ENCODE measurements at regions not wholly inside any gene's neighbourhood (a gene's known extent, or its start where the extent isn't known, plus 50 kb on each side); places are given as distances from the start of the nearest gene placed in this dataset.

DNA sequence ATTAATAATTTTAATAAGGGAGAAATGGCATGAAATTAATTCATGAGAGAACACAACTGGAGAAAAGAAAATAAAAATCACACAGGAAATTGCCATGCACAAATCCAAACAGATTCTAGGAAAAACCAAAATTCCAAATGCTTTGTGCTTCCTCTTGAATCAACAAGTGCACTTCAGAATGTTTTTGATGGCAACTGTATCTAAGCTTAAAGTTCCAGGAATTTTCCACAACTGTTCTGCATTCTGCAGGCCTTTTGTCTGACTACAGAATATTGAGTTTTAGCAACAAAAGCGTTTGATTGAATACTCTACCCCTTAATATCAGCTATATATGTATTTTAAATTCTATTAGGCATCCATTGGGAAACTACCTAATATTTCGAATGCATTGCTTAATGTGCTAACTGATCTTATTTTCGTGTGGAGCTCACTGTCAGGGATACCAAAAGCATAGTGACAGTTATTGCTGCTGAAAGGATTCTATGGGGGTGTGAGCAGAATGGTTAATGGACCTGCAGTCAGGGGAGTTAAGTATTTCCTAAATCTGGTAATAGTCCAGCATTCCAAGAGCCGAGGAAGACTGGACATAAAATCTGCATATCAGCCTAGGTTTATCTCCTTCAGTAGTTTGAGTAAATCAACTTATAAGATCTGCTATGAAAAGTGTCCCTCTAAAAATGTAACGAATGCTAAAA lies 482.7 kb upstream of the POU3F3 start:
- no peak for DNase-seq (ENCODE audit: low spot score in 2 of 2)
- no peak for FAIRE-seq

DNA sequence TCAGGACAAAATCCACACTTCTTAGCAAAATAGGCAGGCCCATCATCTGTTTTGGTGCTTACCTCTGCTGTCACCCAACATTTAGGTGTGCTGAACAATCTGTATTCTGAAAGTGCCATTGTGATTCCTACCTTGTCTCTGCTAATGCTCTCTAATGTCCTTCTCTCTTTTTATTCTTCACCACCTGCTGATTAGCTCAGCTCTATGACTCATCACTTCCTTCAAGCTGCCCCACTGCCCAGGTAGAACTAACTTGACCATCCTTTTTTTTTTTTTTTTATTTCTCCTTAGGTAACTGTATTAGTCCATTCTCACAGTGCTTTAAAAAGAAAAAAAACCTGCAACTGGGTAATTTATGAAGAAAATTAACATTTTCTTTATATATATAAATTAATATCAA lies 478.7 kb upstream of the POU3F3 start:
- DNase-seq (ENCODE audit: low spot score in 2 of 2) (no peak), FAIRE-seq (no peak)

DNA sequence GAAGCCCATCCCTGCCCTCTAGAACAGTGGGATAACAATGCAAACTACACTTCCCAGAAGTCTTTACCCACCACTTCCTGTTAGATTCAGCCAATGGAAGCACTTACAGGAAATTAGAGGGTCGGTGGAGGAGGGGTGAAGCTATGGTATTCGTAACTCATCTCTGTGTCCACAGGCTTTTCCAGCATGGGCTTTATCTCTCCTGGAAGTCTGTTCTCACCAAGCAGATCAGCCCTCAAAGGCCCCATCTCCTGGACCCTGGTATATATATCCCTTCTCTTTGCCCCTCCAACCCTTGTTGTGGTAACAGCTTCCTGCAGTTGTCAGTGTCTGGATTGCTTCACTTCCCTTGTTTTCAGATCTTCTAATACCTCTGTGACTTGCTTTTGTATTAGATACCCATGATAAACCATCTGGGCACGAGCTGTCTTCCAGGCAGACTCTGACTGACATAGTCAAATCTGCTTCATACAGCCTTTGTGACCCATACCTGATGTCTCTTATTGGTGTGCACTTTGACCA lies 475.0 kb upstream of the POU3F3 start:
- DNase-seq (ENCODE audit: low spot score in 2 of 2): peak; percentile 58 to 65
- no peak for FAIRE-seq

DNA sequence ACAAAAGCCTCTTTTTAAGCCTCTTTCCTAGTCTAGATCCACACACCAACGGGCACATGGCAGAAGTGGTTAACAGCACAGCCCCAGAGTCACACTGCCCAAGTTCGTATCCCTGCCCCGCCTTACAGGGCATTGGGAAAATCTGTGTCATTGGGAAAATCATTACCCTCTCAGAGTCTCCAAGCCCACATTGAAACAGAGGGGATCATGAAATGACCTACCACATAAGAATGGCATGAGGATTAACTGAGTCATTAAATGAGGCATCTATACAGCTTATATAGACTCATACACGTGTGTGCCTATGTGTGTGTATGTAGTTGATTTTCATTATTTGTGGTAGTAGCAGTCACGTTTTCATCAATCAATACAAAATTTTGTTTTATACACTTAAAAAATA lies 469.0 kb upstream of the POU3F3 start:
- DNase-seq (ENCODE audit: low spot score in 2 of 2): no peak
- no peak for FAIRE-seq

DNA sequence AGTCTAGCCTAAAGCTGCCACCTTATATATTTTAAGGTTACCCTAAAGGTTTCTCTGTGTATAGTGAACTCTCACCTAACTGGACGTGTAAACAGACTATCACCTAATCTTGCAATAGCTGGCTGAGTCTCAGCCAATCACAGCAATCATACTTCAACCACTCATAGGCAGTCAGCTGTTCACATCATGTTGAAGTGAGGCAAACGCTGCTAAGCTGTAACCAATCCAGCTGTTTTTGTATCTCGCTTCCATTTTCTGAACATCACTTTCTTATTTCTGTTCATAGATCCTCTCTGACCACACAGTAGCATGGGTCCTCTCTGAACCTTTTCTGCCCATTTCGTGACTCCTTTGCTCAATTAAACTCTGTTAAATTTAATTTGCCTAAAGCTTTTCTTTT lies 468.2 kb upstream of the POU3F3 start:
- no peak for FAIRE-seq
- no peak for DNase-seq (ENCODE audit: low spot score in 2 of 2)

DNA sequence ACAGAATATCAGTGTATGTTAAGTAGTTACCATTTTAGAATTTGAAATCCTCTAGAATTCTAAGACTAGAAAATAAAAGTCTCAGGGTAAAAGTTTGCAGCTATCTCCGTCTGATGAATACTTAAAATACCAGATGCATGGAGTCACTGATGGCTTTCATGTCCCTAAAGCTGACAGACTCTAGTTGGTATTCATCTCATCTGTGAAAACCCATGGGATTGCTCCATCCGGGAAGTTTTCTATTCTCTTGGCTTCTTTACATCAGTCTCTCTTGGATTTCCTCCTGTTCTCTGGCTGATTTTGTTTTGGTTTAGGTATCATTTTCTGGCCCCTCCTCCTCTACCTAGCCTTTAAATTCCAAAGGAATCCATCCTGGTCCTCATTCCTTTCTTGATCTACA lies 465.6 kb upstream of the POU3F3 start:
- DNase-seq (ENCODE audit: low spot score in 2 of 2) (no peak), FAIRE-seq (no peak)

DNA sequence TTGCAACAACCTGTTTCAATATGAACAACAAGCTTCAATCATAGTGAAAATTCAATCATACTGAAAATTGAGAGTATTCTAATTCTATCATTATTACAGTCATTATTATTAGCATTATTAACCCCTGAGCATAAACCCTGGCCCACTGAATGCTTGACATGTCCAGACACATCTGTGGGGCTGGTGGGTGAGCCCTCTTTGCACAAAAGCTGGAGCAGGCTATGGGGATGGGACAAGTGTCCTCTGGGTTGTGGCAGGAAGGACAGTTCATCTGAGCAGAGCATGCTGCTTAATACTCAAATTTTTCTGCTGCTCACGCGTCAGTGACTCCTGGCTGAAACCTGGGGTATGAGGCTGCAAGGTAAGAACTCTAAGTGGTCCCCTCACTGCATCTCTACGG lies 451.1 kb upstream of the POU3F3 start:
- FAIRE-seq (no peak), DNase-seq (ENCODE audit: low spot score in 2 of 2) (no peak)

DNA sequence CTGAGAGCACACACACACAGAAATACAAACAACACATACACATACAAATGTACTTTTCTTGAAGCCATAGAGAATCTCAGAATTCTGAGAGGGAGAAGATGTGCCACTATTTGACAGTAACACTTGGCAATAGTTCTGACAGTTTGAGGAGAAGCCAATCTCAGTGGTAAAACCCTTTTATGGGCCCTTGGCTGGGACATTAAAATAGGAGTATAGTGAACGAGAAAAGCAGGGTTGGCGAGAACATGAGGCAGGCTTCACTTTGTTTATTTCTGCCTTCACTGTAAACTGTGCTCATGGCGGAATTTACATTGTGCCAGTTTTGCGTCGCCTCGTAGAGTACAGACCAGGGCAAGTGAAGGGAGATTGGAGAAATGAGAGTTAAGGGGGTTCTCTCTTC lies 449.4 kb upstream of the POU3F3 start:
- FAIRE-seq: no peak
- DNase-seq (ENCODE audit: low spot score in 2 of 2): no peak

DNA sequence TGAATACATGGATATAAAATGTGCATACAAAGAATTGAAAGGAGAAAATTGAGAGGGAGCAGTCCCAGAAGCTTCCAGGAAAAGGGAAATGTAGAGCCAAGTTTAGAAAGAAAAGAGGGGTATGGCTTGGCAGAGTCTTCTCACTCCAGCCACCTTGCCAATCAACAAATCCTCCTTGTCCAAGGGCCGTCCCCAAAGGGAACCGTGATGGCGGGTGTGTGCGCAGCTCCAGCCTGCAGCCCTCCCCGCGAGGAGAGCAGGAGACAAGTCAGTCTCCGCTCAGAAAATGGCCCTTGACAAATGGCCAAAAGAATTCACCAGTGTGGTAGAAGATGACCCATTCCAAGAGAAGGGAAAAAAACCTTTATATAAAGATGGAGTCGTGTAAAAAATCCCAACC lies 448.3 kb upstream of the POU3F3 start:
- DNase-seq (ENCODE audit: low spot score in 2 of 2): no peak

DNA sequence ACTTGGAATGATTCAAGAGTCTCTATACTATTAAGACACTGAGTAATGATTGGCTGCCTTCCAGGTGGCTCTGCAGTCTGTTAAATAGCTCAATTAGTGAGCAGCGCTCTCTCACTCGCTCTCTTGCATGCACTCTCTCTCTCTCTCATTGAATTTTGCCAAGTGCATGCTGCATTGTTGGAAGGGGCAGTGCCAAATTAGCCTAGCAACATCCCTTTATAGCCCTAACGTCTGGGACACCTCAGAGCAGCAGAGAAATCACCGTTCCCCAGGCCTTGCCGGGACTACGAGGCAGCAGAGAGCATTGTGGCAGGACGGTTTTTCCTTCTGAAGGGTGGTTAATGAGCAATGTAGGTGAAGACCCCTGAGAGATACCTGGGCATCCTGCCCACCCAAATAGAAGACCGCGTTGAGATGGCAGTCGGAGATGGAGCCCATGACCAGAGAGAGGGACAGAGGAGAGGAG lies 447.6 kb upstream of the POU3F3 start:
- DNase-seq (ENCODE audit: low spot score in 2 of 2): peak in 1 of 2 donors; percentile 30
- FAIRE-seq: no peak

More for the DNA sequence above, 448.3 kb upstream of the POU3F3 start:
- FAIRE-seq: no peak

DNA sequence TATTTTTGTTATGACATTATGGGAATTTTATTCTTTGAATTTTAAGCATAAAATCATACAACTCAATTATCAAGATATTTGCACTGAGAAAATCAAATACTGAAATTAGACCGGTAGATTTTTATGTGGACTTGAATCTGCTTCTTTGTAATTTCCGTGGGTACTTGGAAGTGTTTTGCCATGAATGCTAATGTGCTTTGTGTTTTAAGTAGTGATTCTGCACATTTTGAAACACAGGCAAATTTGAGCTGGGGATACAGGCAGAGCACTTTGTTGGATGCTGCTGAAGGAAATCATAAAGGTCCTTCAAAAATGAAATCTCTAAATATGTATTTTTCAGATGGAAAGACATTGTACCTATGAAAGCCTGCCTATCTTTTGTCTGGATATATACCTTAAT lies 446.3 kb upstream of the POU3F3 start:
- no peak for DNase-seq (ENCODE audit: low spot score in 2 of 2)
- FAIRE-seq: no peak

DNA sequence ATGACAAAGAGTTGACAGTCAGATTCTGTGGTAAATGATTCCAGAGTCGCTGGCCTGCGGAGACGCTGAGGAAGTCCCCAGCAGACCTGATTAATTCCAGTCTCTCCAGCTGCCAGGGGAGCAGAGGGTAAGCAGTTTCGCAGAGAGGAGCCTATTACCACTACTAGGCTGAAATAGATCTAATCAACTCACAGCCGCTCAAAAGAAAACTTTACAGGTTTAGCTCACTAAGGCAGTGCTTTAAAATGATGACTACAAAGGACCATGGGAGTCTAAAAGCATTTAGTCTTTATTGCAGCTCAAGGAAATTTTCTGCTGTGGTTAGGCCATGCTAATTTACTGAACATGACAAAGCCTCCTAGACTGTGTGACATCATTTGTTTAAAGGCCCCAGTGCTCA lies 445.6 kb upstream of the POU3F3 start:
- no peak for DNase-seq (ENCODE audit: low spot score in 2 of 2)
- FAIRE-seq: no peak

DNA sequence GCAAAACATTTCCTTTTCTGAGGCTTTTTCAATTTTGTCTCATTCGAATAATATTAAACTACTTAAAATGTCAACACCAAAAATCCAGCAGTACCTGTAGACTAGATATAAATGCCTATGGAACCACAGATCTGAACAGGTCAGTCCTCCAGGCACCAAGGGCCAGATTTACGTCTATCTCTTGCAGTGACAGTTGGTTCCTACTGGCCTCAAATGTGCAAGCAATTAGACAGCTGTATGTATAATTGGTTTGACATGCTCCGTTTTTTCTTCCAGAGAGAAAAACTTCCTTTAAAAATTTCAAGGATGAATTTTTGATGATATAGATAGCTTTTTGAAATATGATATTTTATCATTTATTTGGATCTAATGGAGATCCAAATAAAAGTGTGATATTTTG lies 443.8 kb upstream of the POU3F3 start:
- FAIRE-seq: no peak
- DNase-seq (ENCODE audit: low spot score in 2 of 2): no peak

DNA sequence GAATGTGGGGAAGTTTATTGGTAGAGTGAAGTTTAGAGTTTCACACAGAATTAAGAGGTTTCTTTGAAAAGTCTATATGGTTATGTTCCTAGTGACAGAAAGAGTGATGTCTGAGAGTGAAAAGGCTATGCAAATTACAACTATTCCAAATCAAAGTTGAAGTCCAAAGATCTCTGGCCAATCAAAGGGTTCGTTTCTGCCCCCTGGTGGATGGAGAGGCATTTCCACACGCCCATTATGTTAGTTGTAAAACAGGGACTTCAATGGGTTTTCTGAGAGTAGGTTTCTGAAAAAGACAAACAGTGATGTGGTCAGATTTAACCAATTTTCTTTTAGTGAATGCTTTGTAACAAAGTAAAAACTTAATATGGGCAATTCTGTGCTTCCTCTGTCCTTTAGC lies 441.5 kb upstream of the POU3F3 start:
- DNase-seq (ENCODE audit: low spot score in 2 of 2): peak in 1 of 2 donors; percentile 40
- peak; percentile 34 for FAIRE-seq

DNA sequence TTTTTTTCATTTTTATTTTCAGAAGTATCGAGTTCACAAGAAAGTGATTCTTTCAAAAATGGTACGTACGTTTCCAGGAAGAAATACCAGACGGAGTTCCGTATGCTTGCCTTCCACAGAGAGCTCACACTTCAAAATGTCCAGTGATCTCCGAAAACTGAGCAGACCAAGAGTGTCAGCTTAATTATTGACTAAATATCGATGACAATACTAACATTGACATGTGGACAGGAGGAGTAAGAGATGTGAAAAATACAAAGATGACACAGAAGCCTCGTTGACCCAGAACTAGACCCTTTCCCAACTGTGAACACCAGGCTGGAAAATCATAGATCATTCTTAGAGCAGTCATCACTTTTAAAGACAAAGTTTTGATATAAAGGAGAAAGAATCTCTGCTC lies 440.0 kb upstream of the POU3F3 start:
- FAIRE-seq: no peak
- no peak for DNase-seq (ENCODE audit: low spot score in 2 of 2)

DNA sequence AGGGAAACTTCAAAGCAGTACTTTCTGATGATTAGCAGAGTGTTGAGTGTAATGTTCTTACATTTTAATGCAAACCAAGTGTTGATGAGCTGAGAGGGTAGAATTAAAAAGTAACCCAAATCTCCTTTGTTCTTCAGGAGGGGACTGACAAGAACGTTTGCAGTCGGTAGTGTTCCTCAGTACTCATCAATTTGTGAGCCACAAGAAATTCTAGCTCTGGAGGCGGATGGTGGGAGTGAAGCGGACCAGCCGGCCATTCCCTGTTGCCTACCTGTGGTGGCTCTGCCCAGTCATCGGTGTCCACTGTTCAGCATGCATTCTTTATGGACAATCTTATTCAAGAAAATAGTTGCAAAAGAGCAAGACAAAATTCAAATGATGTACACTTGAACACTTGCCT lies 438.6 kb upstream of the POU3F3 start:
- FAIRE-seq: no peak
- no peak for DNase-seq (ENCODE audit: low spot score in 2 of 2)

DNA sequence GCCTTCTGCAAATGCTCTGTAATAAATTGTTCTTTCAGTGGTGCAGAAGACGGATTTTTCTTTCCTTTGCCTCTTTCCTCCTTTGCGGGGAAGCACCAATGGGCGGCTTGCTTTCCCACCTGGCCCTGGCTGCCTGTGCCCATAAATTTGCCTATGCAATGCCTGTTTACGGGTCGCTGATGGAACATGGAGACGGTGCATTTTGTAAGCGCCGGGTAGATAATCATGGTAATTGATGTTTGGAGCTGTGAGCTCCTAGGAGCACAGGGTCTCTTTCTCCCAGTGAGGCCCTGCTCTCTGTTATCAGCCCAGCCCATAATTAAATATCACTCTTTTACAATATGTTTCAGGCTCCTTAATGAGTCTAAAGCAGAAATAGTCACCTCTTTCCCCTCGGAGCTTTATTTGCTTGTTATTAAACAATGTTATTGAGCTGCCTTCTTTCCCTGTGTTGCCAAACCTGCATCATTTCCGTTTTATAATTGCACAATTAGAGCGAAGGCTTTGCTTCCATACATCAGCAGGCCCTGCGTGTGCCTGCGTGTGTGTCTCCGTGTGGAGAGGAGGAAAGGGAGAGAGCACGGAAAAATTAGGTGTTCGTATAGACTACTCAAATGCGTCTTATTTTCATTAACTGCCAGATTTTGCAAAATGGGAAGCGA lies 437.4 kb upstream of the POU3F3 start:
- no peak for FAIRE-seq
- DNase-seq (ENCODE audit: low spot score in 2 of 2): no peak

DNA sequence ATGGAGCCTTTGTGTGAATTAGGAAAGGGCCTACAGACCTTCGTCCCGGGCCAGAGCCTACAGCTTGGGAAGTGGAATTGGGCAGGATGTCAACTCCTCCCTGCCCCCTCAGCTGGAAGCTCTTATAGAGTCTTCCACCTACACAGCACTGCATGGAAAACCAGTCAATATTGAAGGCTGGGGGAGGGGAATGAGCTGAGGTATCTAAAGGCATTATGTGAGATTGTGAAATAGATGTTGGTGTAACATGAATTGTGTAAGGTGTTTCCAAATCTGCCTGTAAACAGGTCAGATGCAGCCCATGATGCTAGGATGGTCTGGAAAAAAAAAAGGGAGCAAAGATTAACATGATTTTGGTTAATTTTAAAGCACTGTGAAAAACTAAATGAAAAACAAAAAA lies 433.5 kb upstream of the POU3F3 start:
- DNase-seq (ENCODE audit: low spot score in 2 of 2): no peak
- no peak for FAIRE-seq

DNA sequence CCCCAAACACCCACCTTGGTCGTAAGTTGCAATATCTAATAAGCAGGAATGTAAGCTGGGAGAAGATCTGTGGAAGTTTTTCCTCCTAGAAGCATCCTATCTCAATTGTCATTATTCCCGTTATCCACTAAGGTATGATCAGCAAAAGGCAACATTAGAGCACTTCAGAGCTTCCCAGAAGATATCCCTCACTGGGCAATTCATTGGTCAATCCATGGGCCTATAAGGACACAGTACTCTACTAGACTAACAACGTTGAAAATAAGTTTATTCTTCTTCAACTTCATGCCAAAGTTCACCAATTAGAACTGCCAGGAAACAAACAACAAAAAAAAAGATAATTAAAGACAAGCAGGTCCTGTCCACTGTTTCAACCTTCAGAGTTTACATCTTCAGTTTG lies 433.0 kb upstream of the POU3F3 start:
- FAIRE-seq: no peak
- DNase-seq (ENCODE audit: low spot score in 2 of 2): no peak

DNA sequence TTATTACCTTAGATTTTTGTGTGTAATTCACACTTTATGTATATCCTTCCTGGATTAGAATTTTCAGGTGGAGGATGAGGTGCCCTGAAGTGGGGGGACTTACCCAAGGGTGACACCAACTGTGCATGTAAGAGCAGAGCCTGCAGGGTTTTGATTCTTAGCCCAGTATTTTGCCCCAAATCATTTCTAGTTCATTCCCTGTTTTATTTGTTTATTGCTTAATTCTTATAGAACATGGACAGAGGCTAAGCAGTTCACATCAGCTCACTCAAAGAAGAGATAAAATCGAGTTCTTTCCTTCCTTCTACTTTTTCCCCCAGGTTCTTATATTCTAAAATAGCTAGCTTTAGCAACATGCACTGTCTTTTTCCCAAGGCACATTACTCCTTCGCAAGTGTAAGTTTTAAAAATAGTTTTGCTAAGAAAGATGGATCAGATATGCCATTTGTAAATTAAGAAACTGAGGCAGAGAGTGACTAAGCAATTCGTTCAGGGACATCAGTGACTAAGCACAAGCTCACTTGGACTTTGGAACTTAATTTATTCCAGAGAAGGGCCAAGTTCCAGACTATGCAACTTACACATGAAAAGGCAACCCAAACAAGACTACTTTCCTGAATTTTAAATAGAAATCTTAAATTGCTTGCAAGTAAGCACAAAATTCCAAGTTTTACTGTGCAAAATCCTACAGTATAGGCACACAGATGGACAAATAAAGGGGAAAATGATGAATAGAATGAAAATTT lies 427.9 kb upstream of the POU3F3 start:
- no peak for FAIRE-seq
- no peak for DNase-seq (ENCODE audit: low spot score in 2 of 2)

DNA sequence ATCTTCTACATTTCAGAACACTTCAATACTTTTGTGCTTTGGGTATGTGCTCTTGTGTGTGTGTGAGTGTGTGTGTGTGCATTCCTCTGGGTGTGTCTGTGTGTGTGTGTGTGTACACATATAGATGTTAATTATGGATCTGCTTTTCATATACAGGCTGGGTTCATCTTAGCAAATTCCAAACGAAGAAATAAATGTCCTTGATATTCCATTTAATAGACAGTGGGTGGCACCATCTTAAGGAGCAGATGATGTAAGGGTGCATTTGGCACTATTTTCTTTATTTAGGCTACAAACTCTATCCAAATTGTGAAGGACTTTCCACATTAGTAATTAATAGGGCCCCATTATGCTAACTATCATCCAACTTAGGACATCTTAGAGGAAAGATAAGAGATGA lies 425.8 kb upstream of the POU3F3 start:
- DNase-seq (ENCODE audit: low spot score in 2 of 2) (no peak), FAIRE-seq (no peak)

Measured in frontal cortex (tissue), 3 donors.